Vagina (tissue), 2 donors: ENCODE measurements at regions not wholly inside any gene's neighbourhood (a gene's known extent, or its start where the extent isn't known, plus 50 kb on each side); places are given as distances from the start of the nearest gene placed in this dataset.

Experiments used
- CTCF ChIP-seq, 3 experiments: fragments of 450-650 bp in 2 of 3; fragments of 200-600 bp in 1 of 3; sonication (generic) in 1 of 3; IDR thresholded peaks; one replicate each; pipeline ENCODE4 v1.5.1; 2017 to 2019; ENCODE audit warnings: antibody characterized with exemption in 3 of 3, mild to moderate bottlenecking in 2 of 3, moderate library complexity in 2 of 3
- POLR2A ChIP-seq, 2 donors: fragments of 450-650 bp; IDR thresholded peaks; one replicate each; pipeline ENCODE4 v1.6.1; 2017; ENCODE audit warnings: antibody characterized with exemption in 2 of 2, mild to moderate bottlenecking in 2 of 2, moderate library complexity in 2 of 2
- POLR2AphosphoS5 ChIP-seq, 2 donors: sonication (generic); formaldehyde crosslinking; IDR thresholded peaks; one replicate each; pipeline ENCODE4 v1.9.0; 2017; ENCODE audit warnings: antibody characterized with exemption in 2 of 2, mild to moderate bottlenecking in 2 of 2, low read depth in 1 of 2; ENCODE audit not compliant: insufficient read depth in 1 of 2

DNA sequence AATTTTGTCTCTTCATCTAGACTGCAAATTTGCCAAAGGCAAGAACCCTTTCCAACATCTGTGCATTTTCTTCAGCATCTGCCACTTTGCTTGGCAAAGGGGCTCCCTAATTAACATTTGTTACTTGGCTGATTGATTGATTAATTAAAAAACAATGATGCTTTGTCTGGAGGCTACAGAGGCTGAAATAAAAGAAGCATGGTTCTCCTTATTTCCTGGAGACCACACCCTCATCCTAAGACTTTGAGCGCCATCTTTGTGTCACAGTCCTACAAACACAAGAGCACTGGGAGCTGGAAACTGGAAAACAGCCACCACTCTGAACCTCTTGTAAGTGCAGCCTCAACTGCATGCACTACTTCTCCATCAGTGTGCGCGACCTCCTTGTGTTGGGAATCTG, 189.2 kb downstream of the C7orf25 start:
- TF ChIP-seq CTCF (IDR thresholded peaks at IDR 0.05) (no peak), POLR2A (IDR thresholded peaks at IDR 0.05) (no peak), POLR2AphosphoS5 (IDR thresholded peaks at IDR 0.05; ENCODE audit: insufficient read depth in 1 of 2, low read depth in 1 of 2) (no peak)
